ENCODE measurements at regions not wholly inside any gene's neighbourhood (a gene's known extent, or its start where the extent isn't known, plus 50 kb on each side); places are given as distances from the start of the nearest gene placed in this dataset.

DNA sequence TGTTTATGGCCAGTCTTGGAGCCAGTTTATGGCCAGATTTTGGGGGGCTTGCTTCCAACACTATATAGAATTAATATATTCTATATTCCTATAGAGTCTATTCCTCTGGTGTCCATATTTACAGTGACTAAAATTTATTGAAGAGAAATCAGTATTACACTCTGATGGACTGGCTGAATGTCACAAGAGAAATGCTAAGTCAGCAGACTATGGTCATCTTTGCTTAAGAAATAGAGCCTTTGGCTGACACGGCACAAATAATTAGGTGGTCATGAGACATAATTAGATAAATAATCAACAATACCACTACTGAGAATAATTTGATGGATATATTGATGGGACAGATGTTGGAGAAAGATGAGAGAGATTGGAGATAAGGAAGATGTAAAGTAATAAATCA lies 272.9 kb downstream of the SLITRK5 start:
- TF ChIP-seq, protein P1, sequence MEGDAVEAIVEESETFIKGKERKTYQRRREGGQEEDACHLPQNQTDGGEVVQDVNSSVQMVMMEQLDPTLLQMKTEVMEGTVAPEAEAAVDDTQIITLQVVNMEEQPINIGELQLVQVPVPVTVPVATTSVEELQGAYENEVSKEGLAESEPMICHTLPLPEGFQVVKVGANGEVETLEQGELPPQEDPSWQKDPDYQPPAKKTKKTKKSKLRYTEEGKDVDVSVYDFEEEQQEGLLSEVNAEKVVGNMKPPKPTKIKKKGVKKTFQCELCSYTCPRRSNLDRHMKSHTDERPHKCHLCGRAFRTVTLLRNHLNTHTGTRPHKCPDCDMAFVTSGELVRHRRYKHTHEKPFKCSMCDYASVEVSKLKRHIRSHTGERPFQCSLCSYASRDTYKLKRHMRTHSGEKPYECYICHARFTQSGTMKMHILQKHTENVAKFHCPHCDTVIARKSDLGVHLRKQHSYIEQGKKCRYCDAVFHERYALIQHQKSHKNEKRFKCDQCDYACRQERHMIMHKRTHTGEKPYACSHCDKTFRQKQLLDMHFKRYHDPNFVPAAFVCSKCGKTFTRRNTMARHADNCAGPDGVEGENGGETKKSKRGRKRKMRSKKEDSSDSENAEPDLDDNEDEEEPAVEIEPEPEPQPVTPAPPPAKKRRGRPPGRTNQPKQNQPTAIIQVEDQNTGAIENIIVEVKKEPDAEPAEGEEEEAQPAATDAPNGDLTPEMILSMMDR (IDR thresholded peaks at IDR 0.05; ENCODE audit: unreplicated experiment), result no peak
- Mint-ChIP-seq H3K9me3 (ENCODE audit: unreplicated experiment) (no peaks in the 10 kb centered on the region), H3K4me1 (ENCODE audit: unreplicated experiment) (no peaks in the 10 kb centered on the region), H3K27ac (ENCODE audit: unreplicated experiment) (no peak overlapping the region), H3K4me3 (ENCODE audit: unreplicated experiment) (no peak overlapping the region), H3K36me3 (ENCODE audit: low read depth, unreplicated experiment) (no peaks in the 10 kb centered on the region), H3K27me3 (ENCODE audit: unreplicated experiment) (no peaks in the 10 kb centered on the region)
- no peak for DNase-seq (ENCODE audit: low spot score)

DNA sequence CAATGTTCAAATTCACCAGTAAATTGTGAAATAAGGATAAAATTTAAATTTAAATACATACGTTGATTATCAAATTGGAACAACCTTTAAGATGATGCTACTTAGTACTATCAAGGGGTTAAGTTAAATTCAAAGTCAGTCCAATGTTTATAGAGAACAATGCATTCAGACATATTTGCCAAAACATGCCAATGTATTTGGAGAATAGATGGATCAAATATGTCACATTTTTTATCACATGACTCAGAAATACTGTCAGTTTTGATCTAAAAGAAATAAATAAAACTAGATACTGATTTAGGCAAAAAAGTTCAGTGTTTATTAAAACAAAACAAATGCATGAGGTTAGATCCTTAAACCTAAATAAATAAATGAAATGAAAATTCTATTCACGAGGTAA lies 281.2 kb downstream of the SLITRK5 start:
- TF ChIP-seq, protein P1 (IDR thresholded peaks at IDR 0.05; ENCODE audit: unreplicated experiment), result no peak
- peaks cover 1% of the 10 kb centered on the region for H3K27me3 Mint-ChIP-seq (ENCODE audit: unreplicated experiment)
- H3K9me3 Mint-ChIP-seq (ENCODE audit: unreplicated experiment), result no peaks in the 10 kb centered on the region
- H3K4me1 Mint-ChIP-seq (ENCODE audit: unreplicated experiment), result no peaks in the 10 kb centered on the region
- H3K27ac Mint-ChIP-seq (ENCODE audit: unreplicated experiment), result no peak overlapping the region
- H3K4me3 Mint-ChIP-seq (ENCODE audit: unreplicated experiment), result no peak overlapping the region
- no peak for DNase-seq (ENCODE audit: low spot score)
- H3K36me3 Mint-ChIP-seq (ENCODE audit: low read depth, unreplicated experiment), result no peaks in the 10 kb centered on the region

DNA sequence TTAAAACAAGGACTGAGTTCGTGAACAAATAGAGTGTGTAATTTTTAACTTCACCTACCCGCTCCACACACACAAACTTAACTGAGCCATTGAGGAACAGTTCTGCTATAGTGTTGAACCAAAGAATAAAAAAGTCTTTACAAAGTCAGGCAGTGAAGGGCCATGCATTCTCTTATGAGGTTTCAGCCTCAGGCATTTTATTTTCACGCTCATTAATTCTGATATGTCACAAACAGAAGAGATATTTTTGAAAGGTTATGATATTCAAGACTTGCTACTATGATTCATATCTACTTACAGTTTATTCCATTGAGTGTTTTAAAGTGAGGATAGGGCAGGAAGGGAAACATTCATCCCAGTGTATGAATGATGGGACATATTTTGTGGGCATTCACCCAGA lies 282.2 kb downstream of the SLITRK5 start:
- no peak for DNase-seq (ENCODE audit: low spot score)
- Mint-ChIP-seq H3K4me1 (ENCODE audit: unreplicated experiment) (no peaks in the 10 kb centered on the region), H3K36me3 (ENCODE audit: low read depth, unreplicated experiment) (no peaks in the 10 kb centered on the region), H3K4me3 (ENCODE audit: unreplicated experiment) (no peak overlapping the region), H3K9me3 (ENCODE audit: unreplicated experiment) (no peaks in the 10 kb centered on the region), H3K27ac (ENCODE audit: unreplicated experiment) (no peak overlapping the region), H3K27me3 (ENCODE audit: unreplicated experiment) (peaks cover 1% of the 10 kb centered on the region)
- TF ChIP-seq, protein P1 (IDR thresholded peaks at IDR 0.05; ENCODE audit: unreplicated experiment), result no peak

DNA sequence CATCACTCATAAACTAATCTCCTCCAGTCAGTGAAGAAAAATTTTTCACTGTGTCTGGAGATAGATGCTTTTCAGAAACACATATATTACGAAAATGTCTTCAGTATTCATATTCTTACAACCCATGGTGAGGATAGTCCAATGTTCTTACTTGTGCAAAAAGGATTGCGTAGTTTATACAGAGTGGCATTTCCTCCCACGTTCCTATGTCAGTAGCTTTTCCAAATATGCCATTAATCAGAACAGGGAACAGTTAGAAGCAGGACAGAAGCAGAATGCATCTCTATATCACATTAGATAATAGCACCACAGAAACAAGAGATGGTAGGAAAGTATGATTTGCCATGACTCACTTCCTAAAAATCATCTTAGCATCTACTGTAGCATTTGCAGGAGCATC lies 282.9 kb downstream of the SLITRK5 start:
- H3K27ac Mint-ChIP-seq (ENCODE audit: unreplicated experiment), result no peak overlapping the region
- H3K4me3 Mint-ChIP-seq (ENCODE audit: unreplicated experiment), result no peak overlapping the region
- DNase-seq (ENCODE audit: low spot score), result no peak
- no peaks in the 10 kb centered on the region for H3K4me1 Mint-ChIP-seq (ENCODE audit: unreplicated experiment)
- H3K36me3 Mint-ChIP-seq (ENCODE audit: low read depth, unreplicated experiment), result no peaks in the 10 kb centered on the region
- TF ChIP-seq, protein P1 (IDR thresholded peaks at IDR 0.05; ENCODE audit: unreplicated experiment), result no peak
- H3K9me3 Mint-ChIP-seq (ENCODE audit: unreplicated experiment), result no peaks in the 10 kb centered on the region
- peaks cover 1% of the 10 kb centered on the region for H3K27me3 Mint-ChIP-seq (ENCODE audit: unreplicated experiment)

DNA sequence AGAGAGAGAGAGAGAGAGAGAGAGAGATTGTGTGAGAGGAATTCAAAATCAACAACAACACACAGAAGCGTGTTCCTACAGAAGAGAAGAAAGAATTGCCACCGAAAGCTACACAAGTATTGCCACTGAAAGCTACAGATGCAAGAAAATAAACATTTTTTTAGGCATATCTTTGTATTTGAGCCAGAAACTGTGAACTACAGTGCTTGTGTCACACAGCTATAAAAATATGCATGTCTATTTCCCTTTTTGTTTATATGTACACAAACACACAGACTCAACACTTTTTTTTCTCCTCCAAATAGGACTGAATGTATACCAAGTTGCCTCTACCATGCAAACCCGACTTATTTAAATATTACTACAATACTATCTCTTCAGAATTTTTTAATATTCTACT lies 290.4 kb downstream of the SLITRK5 start:
- no peak for DNase-seq (ENCODE audit: low spot score)
- no peaks in the 10 kb centered on the region for H3K27me3 Mint-ChIP-seq (ENCODE audit: unreplicated experiment)
- H3K4me3 Mint-ChIP-seq (ENCODE audit: unreplicated experiment), result no peak overlapping the region
- H3K4me1 Mint-ChIP-seq (ENCODE audit: unreplicated experiment), result no peaks in the 10 kb centered on the region
- TF ChIP-seq, protein P1 (IDR thresholded peaks at IDR 0.05; ENCODE audit: unreplicated experiment), result no peak
- no peaks in the 10 kb centered on the region for H3K36me3 Mint-ChIP-seq (ENCODE audit: low read depth, unreplicated experiment)
- H3K9me3 Mint-ChIP-seq (ENCODE audit: unreplicated experiment), result no peaks in the 10 kb centered on the region
- no peak overlapping the region for H3K27ac Mint-ChIP-seq (ENCODE audit: unreplicated experiment)
